Central memory CD4-positive, alpha-beta T cell (primary cell): ENCODE measurements at regions not wholly inside any gene's neighbourhood (a gene's known extent, or its start where the extent isn't known, plus 50 kb on each side); places are given as distances from the start of the nearest gene placed in this dataset.

Source experiments
- DNase-seq: peaks from one replicate; pipeline ENCODE4 v3.0.0; 2022

- DNase-seq = no peak
Observed at GRCh38 chr15:91625506-91625905, 228.0 kb upstream of the SLCO3A1 start.

- DNase-seq = no peak
Observed at GRCh38 chr15:91627473-91628278, 225.8 kb upstream of the SLCO3A1 start.

DNA sequence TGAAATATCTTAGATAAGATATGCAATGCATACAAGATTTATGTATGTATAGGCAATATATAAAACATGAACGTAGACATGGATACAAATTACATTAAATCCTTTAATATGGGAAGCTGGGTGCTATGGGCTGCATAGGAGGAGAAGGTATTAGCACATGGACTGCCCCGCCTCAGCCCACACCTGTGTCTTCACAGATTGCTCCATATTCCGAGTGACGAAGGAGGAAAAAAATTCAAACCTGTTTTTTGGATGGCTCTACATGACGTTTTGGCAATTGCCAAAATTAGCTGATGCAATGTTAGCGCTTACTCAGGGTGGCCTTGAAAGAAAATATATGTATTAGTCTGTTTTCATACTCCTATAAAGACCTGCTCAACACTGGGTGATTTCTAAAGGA is 223.4 kb upstream of the SLCO3A1 start:
- no peak for DNase-seq

GRCh38 chr15:91632176-91632575 is 221.3 kb upstream of the SLCO3A1 start:
- DNase-seq = no peak

GRCh38 chr15:91632981-91633380 is 220.5 kb upstream of the SLCO3A1 start:
- no peak for DNase-seq

DNA sequence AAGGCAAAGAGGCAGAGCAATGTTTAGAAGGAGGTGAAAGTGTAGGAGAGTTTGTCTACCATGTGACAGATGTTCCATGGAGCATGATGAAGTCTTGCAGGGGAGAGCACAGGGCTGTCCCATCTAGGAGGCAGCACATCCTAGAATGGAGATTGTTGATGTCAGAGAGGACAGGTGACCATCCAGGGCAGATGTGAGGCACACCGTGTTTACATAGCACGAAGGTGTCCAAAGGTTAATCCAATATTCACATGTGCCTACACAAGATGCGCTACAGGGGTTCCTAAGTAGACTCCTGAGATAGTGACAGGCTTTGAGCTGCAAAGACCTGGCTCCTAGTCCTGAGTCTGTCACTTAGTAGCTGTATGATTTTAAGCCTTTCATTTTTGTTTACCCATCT is 219.3 kb upstream of the SLCO3A1 start:
- DNase-seq = no peak

DNA sequence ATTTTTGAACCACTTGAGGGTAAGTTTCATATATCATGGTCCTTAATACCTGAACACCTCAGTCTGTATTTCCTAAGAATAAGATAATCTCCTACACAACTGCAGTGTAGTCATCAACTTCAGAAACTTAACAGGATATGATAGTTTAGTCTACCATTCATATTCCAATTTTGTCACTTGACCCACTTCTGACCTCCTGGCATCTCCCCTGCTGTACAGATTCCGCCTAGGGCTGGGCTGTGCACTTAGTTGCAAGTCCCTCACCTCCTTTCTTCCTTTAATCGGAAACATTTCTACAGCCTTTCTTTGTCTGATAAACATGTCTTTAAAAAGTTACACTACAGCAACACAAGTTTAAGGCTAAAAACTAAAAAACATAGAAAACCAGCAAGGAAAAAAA is 218.4 kb upstream of the SLCO3A1 start:
- no peak for DNase-seq

DNA sequence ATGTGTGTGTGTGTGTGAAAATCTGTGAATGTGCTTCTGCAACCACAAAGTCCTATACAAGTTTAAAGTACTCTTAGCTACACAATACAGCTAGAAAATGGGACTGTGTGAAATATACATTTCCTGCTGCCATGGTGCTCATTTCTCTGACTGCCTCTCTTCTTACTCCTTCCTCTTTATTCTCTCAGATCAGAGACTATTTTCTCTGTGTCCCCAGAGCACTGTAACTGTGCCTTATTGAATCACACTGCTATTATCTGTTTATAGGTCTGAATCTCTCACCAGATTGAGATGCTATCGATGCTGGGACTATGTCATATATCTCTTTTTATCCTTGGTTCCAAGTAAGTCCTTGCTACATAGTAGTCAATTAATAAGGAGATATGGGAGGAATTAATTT is 217.9 kb upstream of the SLCO3A1 start:
- DNase-seq = no peak

DNA sequence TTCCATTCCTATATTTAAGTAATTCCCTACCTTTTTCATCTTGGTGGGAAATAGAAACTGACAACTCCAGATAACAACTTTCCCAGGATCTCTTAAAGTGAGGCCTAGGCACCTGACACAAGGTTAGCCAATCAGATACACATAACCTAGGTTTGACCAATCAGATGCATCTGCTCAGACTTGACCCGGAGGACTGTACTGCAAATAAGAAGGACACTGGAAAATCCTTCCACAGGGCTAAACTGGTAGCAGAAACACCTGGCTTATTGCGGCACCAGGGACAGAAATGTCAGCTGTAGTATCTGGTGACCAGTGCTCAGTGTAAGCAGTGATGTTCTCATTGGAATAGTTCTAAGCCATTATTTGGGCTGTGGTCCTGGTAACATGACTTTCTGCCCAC is 204.5 kb upstream of the SLCO3A1 start:
- DNase-seq = no peak

- no peak for DNase-seq
Observed at GRCh38 chr15:91649831-91650321, 203.6 kb upstream of the SLCO3A1 start.

DNA sequence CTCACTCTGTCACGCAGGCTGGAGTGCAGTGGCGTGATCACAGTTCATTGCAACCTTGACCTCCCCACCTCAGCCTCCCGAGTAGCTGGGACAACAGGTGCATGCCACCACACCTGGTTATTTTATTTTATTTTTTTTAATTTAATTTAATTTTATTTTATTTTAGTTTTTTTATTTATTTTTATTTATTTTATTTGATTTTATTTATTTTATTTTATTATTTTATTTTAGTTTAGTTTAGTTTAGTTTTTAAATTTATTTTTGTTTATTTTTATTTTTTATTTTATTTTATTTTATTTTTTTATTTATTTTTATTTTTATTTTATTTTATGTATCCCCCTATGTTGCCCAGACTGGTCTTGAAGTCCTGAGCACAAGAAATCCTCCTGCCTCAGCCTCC is 202.3 kb upstream of the SLCO3A1 start:
- no peak for DNase-seq

DNA sequence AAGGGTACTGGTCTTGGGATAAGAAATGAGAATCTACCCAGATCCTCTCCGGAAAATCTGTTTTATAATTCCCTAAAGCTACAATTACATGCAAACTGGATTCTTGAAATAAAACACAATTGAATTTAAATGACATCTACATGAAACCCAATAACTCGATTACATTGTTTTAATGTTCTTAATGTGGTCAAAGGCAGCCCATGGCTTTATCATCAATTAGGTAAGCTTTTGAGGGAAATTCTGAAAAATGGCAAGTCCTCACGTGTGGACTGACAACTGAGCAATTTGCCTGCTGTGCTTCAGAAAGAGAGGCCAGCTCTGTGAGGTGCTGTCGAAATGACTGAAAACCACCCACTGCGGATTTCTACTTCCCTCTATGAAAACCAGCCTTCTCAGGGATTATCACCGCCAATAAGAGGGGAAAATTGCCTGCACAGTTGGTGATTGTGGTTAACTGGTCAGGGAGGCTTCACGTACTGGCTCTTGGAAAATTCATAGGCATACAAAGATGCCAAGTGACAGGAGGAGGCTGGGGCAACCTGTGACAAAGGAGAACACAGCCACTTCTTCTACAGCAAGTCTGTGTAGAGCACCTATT is 200.8 kb upstream of the SLCO3A1 start:
- DNase-seq = no peak

DNA sequence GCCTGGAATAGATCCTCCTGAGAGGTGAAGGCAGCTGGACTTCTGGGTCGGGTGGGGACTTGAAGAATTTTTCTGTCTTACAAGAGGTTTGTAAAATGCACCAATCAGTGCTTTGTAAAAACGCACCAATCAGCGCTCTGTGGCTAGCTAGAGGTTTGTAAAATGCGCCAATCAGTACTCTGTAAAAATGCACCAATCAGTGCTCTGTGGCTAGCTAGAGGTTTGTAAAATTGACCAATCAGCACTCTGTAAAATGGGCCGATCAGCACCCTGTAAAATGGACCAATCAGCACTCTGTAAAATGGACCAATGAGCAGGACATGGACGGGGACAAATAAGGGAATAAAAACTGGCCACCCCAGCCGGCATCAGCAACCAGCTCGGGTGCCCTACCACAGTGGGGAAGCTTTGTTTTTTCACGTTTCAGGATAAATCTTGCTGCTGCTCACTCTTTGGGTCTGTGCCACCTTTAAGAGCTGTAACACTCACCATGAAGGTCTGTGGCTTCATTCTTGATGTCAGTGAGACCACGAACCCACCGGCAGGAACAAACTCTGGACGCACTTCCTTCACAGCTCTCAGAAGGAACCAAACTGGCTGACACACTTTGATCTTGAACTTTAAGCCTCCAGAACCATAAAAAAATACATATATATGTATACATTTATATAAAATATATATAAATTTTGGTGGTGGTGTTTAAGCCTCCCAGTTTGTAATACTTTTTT is 197.8 kb upstream of the SLCO3A1 start:
- DNase-seq = peak; percentile 53

GRCh38 chr15:91660174-91660649 is 193.3 kb upstream of the SLCO3A1 start:
- DNase-seq = peak; percentile 29

- no peak for DNase-seq
Observed at GRCh38 chr15:91664224-91664836, 189.2 kb upstream of the SLCO3A1 start.

GRCh38 chr15:91665212-91665611 is 188.3 kb upstream of the SLCO3A1 start:
- no peak for DNase-seq

GRCh38 chr15:91668370-91668769 is 185.1 kb upstream of the SLCO3A1 start:
- DNase-seq = no peak

DNA sequence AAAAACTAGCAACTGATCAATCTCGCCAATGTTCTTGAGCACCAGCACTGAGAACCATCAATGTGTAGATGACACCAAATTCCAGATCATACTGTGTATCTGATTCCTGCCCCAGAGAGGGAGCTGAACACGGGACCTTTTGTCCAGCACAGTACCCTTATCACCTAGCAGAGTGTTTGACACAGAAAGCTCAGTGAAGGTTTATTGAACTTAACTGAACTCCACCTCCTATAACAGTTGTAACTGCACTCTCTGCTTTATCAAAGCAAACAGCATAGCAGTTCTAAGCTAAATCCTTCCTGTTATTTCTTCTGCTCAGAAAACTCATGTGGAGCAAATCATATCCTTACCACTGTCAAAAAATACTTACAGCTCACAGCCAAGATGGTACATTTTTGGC is 183.4 kb upstream of the SLCO3A1 start:
- DNase-seq = no peak

DNA sequence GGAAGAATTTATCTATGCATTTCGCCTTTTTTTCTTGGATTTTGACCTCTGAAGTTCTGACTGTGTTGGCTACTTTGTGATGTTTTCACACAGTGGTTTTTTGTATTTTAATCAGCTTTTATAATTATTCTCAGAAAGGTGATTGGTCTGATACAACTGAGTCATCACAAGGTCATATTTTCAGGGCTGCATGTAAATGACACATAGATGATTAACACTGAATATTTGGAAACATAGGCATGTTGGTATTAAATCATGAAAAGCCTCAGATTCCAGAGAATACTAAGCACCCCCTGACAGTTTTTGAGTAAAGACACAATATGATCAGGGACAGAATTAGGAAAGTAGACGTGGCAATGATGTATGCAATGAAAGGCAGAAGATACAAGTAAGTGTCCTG is 175.5 kb upstream of the SLCO3A1 start:
- no peak for DNase-seq

DNA sequence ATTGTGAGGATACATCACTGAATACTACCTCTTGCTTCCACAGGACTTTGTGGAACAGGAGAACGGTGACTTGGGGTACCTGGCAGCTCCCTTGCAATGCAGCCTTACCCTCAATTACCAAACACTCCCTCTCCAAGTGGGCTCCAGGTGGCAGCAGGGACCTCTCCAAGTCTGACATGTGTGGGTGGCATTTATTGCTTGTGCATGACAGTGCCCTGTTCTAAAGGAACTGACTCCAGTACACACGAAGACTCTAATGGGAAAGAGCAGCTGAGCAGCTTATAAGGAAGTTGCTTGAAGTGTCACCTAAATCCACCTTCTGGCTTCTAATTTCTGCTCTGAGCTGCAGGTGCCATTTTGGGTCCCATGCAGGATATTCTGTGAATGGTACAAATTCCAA is 174.1 kb upstream of the SLCO3A1 start:
- DNase-seq = no peak

DNA sequence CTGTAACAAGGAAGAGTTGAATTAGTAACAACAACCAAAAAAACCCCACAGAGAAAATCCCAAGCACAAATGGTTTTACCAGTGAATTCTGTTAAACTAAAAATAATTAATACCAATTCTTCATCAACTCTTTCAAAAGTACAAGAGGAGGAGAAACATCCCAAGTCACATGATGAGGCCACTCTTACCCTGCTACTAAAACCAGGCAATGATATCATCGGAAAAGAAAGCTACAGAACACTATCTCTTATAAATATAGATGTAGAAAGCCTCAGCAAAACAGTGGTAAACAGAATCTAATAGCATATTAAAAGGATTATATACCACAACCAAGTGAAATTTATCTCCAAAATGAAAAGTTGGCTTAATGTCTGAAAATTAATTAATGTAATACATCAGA is 168.1 kb upstream of the SLCO3A1 start:
- DNase-seq = no peak

- DNase-seq = no peak
Observed at GRCh38 chr15:91688811-91689210, 164.7 kb upstream of the SLCO3A1 start.

GRCh38 chr15:91689377-91689776 is 164.1 kb upstream of the SLCO3A1 start:
- DNase-seq = no peak
